DMS79 (cell line): ENCODE measurements at regions not wholly inside any gene's neighbourhood (a gene's known extent, or its start where the extent isn't known, plus 50 kb on each side); places are given as distances from the start of the nearest gene placed in this dataset.
A peak's percentile ranks its signal among the peaks of the same experiment; 100 is the strongest.
"Not testable (repeated sequence)": the region's sequence is repeated elsewhere in the genome, so short reads cannot be mapped to it uniquely, and the experiment has no call there.

Experiments
- DNase-seq: peaks from one replicate; lab custom pipeline; 2025; lab: John Stamatoyannopoulos, UW

- DNase-seq, result no peak
Measured at GRCh38 chr1:90864681-90865080, 147.6 kb upstream of the BARHL2 start.

GRCh38 chr1:90862782-90863181 lies 145.7 kb upstream of the BARHL2 start:
- no peak for DNase-seq

DNA sequence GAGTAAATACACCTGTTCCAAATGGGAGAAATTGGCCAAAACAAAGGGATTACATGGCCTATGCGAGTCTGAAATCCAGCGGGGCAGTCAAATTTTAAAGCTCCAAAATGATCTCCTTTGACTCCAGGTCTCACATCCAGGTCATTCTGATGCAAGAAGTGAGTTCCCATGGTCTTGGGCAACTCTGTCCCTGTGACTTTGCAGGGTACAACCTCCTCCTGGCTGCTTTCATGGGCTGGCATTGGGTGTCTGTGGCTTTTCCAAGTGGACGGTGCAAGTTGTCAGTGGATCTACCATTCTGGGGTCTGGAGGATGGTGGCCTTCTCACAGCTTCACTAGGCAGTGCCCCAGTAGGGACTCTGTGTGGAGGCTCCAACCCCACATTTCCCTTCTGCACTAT lies 144.3 kb upstream of the BARHL2 start:
- not testable (repeated sequence) for DNase-seq

DNA sequence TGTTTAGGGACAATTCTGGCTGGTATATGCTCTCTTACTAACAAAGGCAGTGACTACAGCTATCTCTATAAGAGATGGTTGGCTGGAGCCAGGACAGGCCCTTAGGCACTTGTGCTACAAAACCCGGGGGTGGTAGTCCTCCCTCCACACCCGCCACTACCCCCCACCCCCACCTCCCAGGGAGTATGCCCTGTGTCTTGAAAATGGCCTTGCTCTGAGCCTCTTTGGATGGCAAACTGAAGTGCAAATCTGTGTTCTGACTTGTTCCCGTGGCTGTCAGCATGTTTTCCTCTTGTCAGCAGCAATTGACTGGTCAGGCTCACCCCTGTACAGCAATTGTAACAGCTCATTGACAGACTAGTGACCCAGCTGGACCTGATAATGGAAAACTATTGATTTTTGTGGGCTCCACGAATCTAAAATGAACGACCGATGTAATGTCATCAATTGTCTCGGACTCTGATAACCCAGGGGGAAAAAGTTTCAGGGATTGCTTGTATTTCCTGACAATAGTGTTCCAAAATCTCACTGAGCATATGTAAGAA lies 139.4 kb upstream of the BARHL2 start:
- DNase-seq, result no peak

DNA sequence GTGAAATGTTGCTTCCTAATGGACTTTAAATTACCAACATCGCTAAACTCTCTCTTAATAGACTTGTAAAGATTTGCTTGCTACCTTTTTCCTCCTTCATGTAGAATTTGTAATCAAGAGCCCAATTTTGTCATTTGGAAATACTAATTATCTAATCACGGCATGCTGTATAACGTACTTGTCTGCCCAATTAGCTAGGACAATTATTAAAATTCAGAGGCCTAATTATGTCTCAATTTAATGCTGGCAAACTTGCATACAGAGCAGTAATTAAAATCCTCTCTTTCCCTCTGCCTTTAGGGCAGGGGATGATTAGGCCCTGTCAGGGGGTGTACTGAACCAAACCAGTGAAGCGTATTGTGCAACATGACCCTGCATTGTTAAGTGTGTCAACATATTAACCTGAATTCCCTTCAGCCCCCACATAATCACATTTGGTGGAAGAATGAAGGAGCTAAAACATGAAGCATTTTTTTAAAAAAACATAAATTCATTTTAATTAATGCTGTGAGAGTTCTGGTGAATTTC lies 137.4 kb upstream of the BARHL2 start:
- no peak for DNase-seq

- DNase-seq, result no peak
Measured at GRCh38 chr1:90851711-90852050, 134.6 kb upstream of the BARHL2 start.

DNA sequence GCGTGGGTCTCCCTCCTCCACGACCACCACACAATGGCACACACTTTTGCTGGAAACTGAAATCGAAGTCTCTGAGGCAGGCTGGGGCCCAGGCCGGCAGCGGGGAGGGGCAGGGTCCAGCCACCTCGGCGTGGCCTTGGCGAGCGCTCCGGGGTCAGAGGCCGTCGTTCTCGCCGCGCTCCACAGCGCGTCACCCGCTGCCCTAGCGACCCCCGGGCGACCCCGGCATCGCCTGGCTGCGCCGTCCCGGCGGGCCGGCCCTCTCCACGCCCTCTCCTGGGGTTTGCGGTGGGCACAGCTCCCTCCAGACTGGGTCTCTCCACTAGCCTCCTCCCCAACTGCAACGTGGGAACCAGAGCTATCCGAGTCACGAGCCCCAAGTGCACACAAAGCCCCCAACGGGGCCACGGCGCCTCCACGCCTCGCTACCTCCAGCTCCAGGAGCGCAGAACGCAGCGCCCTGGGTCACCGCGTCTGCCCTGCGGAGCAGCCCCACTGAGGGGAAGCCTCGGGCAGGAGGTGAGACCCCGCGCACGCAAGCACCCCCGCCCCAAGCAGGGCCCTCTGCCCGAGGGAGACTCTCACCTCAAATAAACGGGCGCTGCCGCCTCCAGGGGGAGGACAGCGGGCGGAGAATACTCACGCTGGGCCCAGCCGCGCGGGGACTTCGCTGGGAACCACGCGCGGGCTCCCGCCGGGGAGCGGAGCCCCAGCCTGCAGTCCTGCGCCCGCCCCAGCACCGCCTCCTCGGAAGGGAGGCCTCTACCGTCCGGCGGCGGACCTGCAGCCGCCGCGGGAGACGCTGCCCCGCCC lies 134.0 kb upstream of the BARHL2 start:
- peak; percentile 43 for DNase-seq

- peak; percentile 6 for DNase-seq
Measured at GRCh38 chr1:90850181-90850897, 133.2 kb upstream of the BARHL2 start.

DNA sequence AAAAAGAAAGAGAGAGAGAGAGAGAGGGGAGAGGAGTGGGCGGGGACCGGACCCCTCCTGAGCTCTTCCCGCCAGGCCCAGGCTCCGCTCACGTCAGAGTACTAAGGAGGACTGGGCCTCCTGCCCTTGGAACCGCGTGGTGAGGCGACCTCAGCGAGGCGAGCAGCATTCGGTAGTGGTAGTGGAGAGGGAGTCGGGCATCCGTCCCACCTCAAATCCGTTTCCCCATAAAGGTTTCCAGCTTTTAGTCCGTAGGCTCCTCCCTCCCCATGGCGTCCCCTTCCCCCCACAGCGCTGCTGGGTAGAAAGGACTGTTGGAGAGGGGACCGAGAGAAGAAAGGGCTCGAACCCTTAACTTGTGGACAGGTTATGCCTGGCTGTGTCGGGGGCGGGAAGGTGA lies 124.4 kb upstream of the BARHL2 start:
- DNase-seq, result no peak

GRCh38 chr1:90840352-90840751 lies 123.2 kb upstream of the BARHL2 start:
- DNase-seq, result no peak

DNA sequence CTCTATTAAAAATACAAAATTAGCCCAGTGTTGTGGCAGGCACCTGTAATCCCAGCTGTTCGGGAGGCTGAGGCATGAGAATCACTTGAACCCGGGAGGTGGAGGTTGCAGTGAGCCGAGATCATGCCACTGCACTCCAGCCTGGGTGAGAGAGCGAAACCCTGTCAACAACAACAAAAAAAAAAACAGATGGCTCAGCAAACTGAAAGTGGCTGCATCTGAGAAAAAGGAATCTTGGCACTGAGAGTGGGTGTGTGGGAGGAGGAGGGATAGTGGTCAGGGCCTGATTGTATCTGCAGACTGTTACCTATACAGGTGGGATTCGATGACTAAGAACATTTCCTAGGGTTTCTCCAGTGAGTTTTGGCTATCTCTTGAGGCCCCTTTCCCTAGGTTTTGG lies 122.2 kb upstream of the BARHL2 start:
- no peak for DNase-seq

- no peak for DNase-seq
Measured at GRCh38 chr1:90838720-90839119, 121.6 kb upstream of the BARHL2 start.

GRCh38 chr1:90837420-90837819 lies 120.3 kb upstream of the BARHL2 start:
- DNase-seq, result no peak

GRCh38 chr1:90836345-90836679 lies 119.2 kb upstream of the BARHL2 start:
- no peak for DNase-seq

- DNase-seq, result no peak
Measured at GRCh38 chr1:90835661-90836344, 118.7 kb upstream of the BARHL2 start.

DNA sequence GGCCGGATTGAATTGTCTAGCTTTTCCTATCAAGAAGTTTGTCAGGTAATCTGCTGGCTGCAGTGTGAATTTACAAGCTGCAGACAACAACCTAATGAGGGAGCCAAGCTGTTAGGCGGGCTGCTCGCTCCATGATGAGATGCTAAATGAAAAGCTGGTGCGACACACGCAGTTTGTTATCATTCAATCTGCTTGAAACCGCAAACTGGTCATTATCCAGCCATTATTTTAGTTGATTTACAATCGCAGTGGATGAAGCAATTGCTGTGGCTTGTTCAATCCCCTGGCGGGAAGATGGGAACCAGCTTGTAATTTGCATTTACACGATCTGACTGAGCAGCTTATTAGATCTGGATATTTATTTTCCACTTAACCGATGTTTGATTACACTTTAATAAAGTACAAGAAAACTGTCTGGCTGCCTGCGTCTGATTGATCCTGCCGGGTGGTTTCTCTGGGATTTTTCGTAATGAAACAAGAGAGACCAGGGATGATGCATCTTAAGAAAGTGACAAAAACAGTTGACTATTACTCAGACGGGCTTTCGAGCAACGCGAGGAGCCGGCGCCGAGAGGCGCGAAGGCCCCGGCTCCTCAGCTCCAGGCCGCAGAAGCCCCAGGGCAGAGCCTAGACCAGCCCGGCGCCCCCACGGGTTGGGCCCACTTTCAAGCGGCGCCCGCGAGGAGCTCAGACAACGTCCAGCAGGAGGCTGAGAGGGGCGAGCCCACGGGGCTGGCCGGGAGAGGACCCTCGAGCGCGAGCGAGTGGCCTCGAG lies 118.0 kb upstream of the BARHL2 start:
- DNase-seq, result no peak

DNA sequence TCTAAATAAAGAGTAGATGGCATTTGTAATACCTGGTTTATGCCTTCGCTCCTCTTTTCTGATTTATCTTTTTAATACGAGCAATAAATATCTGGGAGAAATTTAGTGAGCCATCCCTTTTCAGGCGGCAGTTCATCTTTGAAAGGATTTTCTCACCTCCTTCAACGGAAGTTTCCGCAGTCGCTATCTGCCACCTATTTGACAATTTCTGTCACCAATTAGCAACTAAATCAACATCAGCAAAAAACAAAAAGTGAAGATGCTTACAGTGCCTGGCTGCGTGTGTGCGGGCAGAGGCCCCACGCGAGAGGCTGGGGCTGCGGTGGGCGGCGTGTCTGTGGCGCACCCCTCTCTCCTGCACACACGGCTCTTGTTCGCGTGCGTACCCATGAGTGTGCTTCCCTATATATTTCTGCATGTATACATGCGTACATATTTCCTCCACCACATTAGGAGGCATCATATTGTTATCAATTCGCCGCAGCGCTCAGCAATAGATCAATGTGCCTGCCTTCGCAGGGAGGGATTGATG lies 117.3 kb upstream of the BARHL2 start:
- no peak for DNase-seq

DNA sequence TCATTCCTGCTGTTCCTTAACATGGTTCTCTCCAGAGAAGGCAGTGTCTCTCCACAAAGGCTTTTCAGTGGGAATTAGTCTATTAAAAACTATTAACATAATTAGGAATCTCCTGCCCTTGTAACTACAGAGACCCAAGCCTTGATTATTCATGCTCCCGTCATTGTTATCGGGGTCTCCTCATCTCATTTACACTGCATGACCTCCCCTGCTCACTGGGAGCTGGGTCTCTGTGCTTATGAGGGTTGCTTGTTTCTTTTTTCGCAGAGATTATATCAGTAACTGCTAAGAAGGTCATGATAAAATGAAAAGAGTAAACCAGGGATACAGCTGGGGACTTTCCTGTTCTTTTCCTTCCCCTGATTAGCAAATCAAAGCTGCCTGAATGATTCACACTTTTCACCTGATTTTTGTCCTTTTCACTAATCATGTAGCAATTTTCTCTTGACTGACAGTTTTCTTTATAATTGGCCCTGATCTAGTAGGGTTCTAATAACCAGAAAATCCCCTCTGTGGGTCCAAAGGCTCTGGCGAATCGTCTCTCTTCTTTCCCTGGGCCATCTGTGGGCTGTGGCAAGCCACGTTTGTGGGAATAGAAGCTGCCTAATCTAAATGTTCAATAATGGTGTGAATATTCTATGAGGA lies 116.5 kb upstream of the BARHL2 start:
- no peak for DNase-seq

DNA sequence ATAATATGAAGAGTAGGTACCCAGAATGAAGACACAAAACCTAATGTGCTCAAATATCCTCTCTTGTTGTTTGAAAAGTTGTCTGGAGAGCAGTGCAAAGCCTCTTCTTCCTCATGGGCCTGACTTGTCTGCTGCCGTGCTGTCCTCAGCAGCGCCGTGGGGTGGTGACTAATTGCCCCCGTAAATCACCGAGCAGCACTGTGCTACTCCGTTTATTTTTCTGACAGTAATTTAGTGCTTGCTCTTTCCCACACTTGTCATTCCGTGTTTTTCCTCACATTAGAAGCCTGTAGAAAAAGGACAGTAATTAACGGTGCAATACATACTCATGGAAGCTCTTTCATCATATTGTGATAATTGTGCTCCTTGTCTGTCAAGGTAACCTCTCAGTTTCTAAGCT lies 114.8 kb upstream of the BARHL2 start:
- no peak for DNase-seq

GRCh38 chr1:90826834-90827233 lies 109.7 kb upstream of the BARHL2 start:
- DNase-seq, result no peak

DNA sequence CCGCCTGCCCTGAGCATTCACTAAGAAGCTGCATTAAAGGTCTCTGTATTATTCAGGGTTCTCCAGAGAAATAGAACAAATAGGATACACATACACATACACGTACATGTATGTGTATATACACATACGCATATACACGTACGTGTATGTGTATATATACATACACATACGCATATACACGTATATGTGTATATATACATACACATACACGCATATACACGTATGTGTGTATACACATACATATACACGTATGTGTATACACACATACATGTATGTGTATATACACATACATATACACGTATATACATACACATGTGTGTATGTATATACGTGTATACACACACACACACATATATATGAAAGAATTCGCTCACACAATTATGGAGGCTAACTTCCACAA lies 108.9 kb upstream of the BARHL2 start:
- DNase-seq, result no peak
